ENCODE measurements at regions not wholly inside any gene's neighbourhood (a gene's known extent, or its start where the extent isn't known, plus 50 kb on each side); places are given as distances from the start of the nearest gene placed in this dataset.
"Not testable (repeated sequence)": the region's sequence is repeated elsewhere in the genome, so short reads cannot be mapped to it uniquely, and the experiment has no call there.

GRCh38 chr12:47340411-47341015 is 260.8 kb upstream of the AMIGO2 start:
- DNase-seq, result no peak

DNA sequence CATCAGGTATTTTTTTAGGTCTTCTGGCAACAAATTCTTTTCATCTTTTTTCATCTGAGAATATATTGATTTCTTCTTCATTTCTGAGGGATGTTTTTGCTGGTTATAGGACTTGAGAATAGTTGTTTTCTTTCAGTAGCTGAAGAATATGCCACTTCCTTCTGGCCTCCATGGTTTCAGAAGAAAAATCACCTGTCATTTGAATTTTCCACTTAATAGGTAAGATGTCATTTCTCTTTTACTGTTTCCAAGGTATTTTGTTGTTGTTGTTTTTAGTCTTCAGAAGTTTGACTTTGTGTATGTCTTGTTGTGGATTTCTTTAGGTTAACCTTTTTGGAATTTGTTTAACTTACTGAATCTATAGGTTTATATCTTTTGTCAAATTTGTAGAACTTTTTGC is 257.8 kb upstream of the AMIGO2 start:
- DNase-seq, result peak; percentile 8

DNA sequence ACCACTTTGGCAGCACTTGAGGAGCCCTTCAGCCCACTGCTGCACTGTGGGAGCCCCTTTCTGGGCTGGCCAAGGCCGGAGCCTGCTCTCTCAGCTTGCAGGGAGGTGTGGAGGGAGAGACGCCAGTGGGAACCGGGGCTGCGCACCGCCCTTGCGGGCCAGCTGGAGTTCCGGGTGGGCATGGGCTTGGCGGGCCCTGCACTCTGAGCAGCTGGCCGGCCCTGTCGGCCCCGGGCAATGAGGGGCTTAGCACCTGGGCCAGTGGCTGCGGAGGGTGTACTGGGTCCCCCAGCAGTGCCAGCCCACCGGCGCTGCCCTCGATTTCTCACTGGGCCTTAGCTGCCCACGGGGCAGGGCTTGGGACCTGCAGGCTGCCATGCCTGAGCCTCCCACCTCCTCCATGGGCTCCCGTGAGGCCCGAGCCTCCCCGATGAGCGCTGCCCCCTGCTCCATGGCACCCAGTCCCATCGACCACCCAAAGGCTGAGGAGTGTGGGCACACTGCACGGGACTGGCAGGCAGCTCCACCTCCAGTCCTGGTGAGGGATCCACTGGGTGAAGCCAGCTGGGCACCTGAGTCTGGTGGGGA is 253.6 kb upstream of the AMIGO2 start:
- not testable (repeated sequence) for DNase-seq

GRCh38 chr12:47328831-47329545 is 249.2 kb upstream of the AMIGO2 start:
- no peak for DNase-seq

DNA sequence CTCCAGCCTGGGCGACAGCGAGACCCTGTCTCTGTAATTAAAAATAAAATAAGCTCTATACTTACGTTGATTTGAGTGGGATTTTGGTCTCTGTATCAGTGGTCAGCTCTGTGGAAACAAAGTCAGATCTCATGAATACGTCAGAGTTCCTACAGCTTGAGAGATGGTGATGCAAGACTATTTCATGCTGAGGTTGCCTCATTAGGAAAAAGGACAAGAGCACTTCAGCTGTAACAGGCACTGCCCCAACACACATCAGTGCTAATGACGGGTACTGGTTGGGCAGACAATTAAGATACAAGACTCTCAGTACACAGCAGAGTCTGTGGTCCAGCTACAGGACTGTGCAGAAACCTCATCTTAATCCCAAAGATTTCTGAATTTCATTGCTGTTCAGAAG is 246.4 kb upstream of the AMIGO2 start:
- no peak for DNase-seq

DNA sequence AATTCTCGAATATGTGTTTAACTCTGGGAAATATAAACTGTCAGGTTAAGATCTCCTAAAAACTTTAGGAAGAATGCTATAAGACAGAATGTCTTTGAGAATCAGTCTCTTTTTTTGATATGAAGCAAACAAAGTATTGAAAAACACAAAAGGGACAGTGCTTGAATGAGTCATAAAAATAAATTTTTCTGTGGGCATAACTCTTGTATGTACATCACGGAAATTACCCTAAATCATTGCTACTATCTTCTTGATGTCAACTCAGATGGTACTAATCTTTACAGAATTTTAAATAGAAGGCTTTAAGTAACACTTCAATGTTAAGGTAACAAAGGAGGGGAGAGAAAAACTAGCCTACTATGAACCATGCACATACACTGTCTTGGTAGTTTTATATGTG is 244.0 kb upstream of the AMIGO2 start:
- DNase-seq, result no peak

GRCh38 chr12:47321436-47321835 is 241.7 kb upstream of the AMIGO2 start:
- DNase-seq, result no peak

GRCh38 chr12:47319746-47320145 is 240.0 kb upstream of the AMIGO2 start:
- DNase-seq, result no peak

DNA sequence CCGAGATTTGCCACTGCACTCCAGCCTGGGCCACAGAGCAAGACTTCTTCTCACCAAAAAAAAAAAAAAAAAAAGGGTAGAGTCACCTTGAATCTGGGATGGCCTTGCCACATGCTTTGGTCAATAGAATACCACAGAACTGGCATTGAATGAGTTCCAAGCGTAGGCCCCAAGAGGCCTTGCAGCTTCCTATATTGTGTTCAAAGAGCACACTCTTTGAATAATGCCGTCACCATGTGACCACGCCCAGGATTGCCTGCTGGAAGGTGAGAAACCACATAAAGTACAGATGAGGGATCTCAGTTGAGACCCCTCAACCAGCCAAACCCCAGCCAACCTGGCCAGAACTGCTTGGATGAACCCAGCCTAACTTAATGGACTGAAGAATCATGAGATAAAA is 239.2 kb upstream of the AMIGO2 start:
- DNase-seq, result no peak

DNA sequence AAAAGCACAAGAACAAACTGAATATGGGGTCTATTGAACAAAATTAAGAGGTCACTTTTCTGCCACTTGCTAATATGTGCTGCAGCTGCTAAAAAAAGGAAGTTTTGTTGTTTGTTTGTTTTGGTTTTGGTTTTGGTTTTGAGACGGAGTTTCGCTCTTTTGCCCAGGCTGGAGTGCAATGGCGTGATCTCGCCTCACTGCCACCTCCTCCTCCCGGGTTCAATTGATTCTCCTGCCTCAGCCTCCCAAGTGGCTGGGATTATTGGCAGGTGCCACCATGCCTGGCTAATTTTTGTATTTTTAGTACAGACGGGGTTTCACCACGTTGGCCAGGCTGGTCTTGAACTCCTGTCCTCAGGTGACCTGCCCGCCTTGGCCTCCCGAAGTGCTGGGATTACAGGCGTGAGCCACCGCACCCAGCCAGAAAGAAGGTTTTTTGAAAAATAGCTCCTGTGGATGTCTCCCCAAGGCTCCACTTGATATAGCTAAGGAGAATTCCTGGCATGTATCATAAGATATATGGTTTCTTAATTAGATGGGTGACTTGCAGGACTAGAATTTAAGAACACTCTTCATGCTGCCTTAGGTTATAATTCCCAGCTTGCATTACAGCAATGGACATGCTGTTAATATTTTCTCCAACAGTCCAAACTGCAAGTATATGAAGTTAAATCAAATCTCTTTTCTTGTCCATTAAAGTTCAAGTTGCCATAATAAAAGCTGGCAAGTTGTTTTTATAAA is 237.6 kb upstream of the AMIGO2 start:
- peak; percentile 81 for DNase-seq

DNA sequence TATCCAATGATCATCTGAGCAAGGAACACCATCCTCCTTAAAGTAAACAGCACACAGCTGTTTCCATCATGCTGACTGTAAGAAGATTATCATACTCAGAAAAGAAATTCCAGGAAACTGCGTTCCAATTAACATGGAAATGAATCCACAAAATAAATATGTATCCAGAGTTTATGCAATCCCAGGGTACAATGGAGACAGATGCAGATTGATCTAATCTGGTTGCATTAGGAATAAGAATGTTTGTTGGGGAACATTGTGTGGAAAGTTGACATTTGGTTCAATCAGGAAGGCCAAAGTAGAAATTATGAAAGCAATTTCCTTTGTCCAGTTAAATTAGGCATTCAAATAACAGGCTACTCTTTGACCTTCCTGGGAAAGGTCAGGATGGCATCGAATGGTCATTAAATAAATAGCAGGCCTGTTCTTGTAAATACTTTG is 236.9 kb upstream of the AMIGO2 start:
- DNase-seq, result peak; percentile 66

DNA sequence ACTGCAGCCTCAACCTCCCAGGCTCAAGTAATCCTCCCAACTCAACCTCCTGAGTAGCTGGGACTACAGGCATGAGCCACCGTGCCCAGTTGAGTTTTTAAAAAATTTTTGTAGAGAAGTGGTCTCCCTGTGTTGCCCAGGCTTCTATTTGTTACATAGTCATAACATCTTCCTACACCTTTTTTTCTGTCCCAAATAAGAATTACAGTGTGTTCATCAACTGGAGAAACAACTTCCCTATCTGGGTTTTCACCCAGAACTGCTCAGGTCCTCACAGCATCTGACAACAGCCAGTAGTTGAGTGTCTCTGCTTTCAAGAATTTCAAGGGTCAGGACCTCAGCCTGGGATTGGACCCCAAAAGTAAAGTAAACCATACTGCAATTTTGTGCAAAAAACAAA is 235.2 kb upstream of the AMIGO2 start:
- no peak for DNase-seq

- DNase-seq, result peak; percentile 69
Measured at GRCh38 chr12:47312808-47313426, 233.2 kb upstream of the AMIGO2 start.

DNA sequence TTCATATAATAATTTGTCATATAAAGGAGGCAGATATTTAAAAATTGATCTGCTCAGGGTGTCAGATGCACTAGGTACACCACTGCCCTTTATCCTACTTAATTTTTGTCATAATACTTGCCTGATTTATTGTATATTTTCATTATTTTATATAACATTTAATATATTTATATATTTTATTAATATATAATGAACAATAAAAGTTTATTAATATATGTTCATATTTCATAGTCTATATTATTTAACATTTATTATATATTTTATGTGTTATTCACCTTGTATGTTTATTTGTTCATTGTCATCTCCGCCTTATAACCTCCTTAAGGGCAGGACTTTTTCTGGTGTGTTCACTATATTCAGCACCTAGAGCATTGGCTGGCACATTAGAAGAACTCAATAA is 232.4 kb upstream of the AMIGO2 start:
- no peak for DNase-seq

GRCh38 chr12:47311568-47311967 is 231.8 kb upstream of the AMIGO2 start:
- no peak for DNase-seq

GRCh38 chr12:47311010-47311409 is 231.3 kb upstream of the AMIGO2 start:
- no peak for DNase-seq

DNA sequence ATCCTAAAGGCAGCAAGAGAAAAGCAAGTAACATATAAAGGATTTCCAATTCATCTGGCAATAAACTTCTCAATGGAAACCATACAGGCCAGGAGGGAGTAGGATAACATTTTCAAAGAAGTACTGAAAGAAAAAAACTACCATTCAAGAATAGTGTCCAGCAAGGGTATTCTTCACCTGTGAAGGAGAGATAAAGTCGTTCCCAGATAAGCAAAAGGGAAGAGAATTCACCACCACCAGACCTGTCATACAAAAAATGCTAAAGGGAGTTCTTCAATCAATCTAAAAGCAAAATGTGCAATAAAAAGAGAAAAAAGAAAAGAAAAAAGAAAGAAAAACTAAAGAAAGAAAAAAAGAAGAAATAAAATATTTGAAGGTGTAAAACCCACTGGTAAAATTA is 228.9 kb upstream of the AMIGO2 start:
- no peak for DNase-seq

DNA sequence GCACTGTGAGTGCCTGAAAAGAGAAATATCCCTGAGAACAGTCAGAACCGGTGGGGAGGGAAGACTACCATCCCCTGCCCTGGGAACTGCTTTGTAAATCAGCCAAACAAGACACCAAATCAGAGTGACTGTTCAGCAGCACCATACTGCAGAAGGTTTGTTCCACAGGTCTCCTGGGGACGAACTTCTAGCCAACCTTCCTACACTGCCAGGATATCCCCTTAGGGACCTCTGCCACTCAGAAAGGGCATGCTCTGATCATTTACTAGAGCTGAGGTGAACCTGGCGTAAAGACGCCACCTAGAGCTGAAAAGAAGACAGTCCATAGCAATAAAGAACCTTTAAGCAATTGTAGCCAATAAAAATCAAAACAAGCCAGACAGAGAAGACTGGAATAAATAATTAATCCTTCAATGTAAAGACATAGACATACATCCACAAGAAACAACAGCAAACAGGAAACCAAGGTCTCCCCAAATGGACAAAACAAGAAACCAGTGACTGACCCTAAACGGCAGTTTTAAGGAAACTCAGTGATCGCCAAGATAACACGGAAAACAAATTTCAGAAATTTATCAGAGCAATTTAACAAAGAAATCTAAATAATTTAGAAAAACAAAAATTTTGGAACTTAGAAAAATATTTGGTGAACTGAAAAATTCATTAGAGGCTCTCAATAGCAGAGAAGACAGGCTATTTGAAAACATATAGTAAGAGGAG is 228.1 kb upstream of the AMIGO2 start:
- peak; percentile 84 for DNase-seq

GRCh38 chr12:47306773-47307679 is 227.3 kb upstream of the AMIGO2 start:
- not testable (repeated sequence) for DNase-seq

DNA sequence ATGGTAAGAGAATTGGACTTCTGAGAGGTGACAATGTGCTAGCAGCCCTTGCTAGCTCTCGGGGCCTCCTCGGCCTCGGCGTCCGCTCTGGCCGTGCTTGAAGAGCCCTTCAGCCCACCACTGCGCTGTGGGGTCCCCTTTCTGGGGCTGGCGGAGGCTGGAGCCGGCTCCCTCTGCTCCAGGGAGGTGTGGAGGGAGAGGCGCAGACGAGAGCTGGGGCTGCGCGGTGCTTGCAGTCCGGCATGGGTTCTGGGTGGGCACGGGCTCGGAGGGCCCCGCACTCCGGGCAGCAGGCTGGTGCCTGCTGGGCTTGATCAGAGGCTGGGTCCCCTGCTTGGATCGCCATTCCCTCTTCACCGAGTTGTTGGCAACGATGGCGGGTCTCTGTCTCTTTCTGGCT is 226.4 kb upstream of the AMIGO2 start:
- no peak for DNase-seq

DNA sequence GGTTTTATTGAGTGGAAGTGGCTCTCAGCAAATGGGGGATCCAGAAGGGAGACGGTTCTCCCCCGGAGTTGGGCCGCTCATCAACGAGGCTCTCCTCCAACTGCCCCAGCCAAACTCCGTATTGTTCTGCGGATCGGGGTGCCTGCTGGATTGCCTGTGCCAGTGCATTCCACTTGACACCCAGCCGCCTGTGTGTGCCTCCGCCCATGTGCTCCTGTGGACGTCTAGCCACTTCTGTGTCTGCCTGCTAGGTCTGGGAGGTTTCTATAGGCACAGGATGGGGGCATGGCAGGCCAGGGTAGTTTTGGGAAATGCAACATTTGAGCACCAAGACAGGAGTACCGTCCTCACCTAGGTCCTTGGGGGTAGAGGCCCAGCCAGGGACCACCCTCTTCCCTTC is 225.7 kb upstream of the AMIGO2 start:
- DNase-seq, result no peak
